ENCODE measurements at regions not wholly inside any gene's neighbourhood (a gene's known extent, or its start where the extent isn't known, plus 50 kb on each side); places are given as distances from the start of the nearest gene placed in this dataset.

DNA sequence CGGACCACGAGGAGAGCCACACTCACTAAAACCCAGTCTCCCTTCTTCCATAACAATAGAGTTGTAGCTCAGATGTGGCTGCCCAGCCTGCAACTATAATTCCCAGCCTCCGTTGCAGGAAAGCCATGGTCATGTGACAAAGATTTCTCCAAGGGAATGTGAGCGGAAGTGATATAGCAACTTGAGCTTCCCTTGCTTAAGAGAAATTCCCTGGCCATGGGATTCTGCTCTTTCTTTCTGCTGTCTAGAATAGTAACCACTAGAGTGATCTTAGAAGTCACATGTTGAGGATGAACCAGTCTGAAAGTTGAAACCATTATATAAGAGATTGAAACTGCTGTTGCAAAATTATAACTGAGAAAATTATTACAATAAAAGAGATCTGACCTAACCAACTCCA, 86.4 kb upstream of the MED14 start:
- Histone ChIP-seq H3K27ac (no peak overlapping the region), H3K4me2 (no peak overlapping the region), H3K4me3 (no peak overlapping the region), H3K4me1 (no peaks in the 10 kb centered on the region), H3K9me3 (no peaks in the 10 kb centered on the region)
- 86% methylated on average over 2 of the region's 4 CpGs for WGBS (ENCODE audit: missing lambda C conversion rate)
- DNase-seq (ENCODE audit: low read depth in 1 of 2, low spot score in 1 of 2) (no peak), ATAC-seq (no peak), FAIRE-seq (no peak)
- CTCF ChIA-PET = interaction anchor here (0.8 kb wide), 1 partner anchor 28 kb away, joined by 5 read pairs; no protein-coding TSS in a partner anchor
- POLR2A ChIA-PET = no interaction called here
- TF ChIP-seq KDM1A (IDR thresholded peaks at IDR 0.05; ENCODE audit: low read depth) (no peak), HOXB13 (CRISPR knock-in tag; IDR thresholded peaks at IDR 0.05; ENCODE audit: low read depth) (no peak), EHMT2 (IDR thresholded peaks at IDR 0.05; ENCODE audit: low read depth) (no peak), HMGXB4 (CRISPR knock-in tag; IDR thresholded peaks at IDR 0.05; ENCODE audit: borderline replicate concordance) (no peak), CHD2 (IDR thresholded peaks at IDR 0.05; ENCODE audit: low read length, partially characterized antibody) (no peak), BCL3 (IDR thresholded peaks at IDR 0.05) (no peak), FOXS1 (CRISPR knock-in tag; IDR thresholded peaks at IDR 0.05) (no peak), EHF (CRISPR knock-in tag; IDR thresholded peaks at IDR 0.05) (no peak), NPAS2 (CRISPR knock-in tag; IDR thresholded peaks at IDR 0.05; ENCODE audit: borderline replicate concordance) (no peak), RCOR1 (IDR thresholded peaks at IDR 0.05; ENCODE audit: low read depth, low read length) (no peak), HOXA7 (CRISPR knock-in tag; IDR thresholded peaks at IDR 0.05) (no peak), HEYL (CRISPR knock-in tag; IDR thresholded peaks at IDR 0.05) (no peak), NR3C1 (IDR thresholded peaks at IDR 0.05) (no peak), ZSCAN20 (CRISPR knock-in tag; IDR thresholded peaks at IDR 0.05) (no peak), TFCP2L1 (CRISPR knock-in tag; IDR thresholded peaks at IDR 0.05) (no peak), ZC3H11A (IDR thresholded peaks at IDR 0.05) (no peak)
- TF ChIP-seq, protein P1, sequence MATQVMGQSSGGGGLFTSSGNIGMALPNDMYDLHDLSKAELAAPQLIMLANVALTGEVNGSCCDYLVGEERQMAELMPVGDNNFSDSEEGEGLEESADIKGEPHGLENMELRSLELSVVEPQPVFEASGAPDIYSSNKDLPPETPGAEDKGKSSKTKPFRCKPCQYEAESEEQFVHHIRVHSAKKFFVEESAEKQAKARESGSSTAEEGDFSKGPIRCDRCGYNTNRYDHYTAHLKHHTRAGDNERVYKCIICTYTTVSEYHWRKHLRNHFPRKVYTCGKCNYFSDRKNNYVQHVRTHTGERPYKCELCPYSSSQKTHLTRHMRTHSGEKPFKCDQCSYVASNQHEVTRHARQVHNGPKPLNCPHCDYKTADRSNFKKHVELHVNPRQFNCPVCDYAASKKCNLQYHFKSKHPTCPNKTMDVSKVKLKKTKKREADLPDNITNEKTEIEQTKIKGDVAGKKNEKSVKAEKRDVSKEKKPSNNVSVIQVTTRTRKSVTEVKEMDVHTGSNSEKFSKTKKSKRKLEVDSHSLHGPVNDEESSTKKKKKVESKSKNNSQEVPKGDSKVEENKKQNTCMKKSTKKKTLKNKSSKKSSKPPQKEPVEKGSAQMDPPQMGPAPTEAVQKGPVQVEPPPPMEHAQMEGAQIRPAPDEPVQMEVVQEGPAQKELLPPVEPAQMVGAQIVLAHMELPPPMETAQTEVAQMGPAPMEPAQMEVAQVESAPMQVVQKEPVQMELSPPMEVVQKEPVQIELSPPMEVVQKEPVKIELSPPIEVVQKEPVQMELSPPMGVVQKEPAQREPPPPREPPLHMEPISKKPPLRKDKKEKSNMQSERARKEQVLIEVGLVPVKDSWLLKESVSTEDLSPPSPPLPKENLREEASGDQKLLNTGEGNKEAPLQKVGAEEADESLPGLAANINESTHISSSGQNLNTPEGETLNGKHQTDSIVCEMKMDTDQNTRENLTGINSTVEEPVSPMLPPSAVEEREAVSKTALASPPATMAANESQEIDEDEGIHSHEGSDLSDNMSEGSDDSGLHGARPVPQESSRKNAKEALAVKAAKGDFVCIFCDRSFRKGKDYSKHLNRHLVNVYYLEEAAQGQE (IDR thresholded peaks at IDR 0.05) = no peak
- TF ChIP-seq, protein P2, sequence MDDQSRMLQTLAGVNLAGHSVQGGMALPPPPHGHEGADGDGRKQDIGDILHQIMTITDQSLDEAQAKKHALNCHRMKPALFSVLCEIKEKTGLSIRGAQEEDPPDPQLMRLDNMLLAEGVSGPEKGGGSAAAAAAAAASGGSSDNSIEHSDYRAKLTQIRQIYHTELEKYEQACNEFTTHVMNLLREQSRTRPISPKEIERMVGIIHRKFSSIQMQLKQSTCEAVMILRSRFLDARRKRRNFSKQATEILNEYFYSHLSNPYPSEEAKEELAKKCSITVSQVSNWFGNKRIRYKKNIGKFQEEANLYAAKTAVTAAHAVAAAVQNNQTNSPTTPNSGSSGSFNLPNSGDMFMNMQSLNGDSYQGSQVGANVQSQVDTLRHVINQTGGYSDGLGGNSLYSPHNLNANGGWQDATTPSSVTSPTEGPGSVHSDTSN (IDR thresholded peaks at IDR 0.05) = no peak
- TF ChIP-seq, protein P3, sequence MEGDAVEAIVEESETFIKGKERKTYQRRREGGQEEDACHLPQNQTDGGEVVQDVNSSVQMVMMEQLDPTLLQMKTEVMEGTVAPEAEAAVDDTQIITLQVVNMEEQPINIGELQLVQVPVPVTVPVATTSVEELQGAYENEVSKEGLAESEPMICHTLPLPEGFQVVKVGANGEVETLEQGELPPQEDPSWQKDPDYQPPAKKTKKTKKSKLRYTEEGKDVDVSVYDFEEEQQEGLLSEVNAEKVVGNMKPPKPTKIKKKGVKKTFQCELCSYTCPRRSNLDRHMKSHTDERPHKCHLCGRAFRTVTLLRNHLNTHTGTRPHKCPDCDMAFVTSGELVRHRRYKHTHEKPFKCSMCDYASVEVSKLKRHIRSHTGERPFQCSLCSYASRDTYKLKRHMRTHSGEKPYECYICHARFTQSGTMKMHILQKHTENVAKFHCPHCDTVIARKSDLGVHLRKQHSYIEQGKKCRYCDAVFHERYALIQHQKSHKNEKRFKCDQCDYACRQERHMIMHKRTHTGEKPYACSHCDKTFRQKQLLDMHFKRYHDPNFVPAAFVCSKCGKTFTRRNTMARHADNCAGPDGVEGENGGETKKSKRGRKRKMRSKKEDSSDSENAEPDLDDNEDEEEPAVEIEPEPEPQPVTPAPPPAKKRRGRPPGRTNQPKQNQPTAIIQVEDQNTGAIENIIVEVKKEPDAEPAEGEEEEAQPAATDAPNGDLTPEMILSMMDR (IDR thresholded peaks at IDR 0.05) = no peak
- TF ChIP-seq, protein P4, sequence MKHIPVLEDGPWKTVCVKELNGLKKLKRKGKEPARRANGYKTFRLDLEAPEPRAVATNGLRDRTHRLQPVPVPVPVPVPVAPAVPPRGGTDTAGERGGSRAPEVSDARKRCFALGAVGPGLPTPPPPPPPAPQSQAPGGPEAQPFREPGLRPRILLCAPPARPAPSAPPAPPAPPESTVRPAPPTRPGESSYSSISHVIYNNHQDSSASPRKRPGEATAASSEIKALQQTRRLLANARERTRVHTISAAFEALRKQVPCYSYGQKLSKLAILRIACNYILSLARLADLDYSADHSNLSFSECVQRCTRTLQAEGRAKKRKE (CRISPR knock-in tag; IDR thresholded peaks at IDR 0.05; ENCODE audit: low read depth) = no peak

Data from A549 (cell line).